ENCODE measurements at regions not wholly inside any gene's neighbourhood (a gene's known extent, or its start where the extent isn't known, plus 50 kb on each side); places are given as distances from the start of the nearest gene placed in this dataset.

DNA sequence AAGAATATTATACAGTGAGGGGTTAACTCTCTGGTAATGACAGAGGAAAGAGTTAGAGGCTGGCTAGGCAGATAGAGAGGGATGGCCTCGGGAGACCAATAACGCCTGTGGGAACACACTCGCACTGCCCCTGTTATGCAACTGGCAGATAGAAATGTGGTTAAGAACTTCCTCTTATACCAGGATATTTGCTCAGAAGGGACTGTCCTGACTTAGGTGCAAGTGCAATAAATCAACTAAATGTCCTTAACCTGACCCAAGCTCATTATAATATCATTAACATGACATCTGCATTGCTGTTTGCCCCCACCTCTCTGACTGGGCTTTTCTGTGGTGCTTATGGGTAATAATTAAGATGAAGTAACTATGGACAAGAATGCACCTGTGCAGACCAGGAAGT is 1518.0 kb downstream of the NCAM2 start:
- Mint-ChIP-seq H3K9me3 (ENCODE audit: low read depth) (no peaks in the 10 kb centered on the region), H3K36me3 (ENCODE audit: insufficient read depth) (no peaks in the 10 kb centered on the region), H3K27ac (no peak overlapping the region), H3K4me1 (ENCODE audit: low read depth) (no peaks in the 10 kb centered on the region), H3K27me3 (no peaks in the 10 kb centered on the region), H3K4me3 (ENCODE audit: low read depth) (no peak overlapping the region)
- TF ChIP-seq, protein P1, sequence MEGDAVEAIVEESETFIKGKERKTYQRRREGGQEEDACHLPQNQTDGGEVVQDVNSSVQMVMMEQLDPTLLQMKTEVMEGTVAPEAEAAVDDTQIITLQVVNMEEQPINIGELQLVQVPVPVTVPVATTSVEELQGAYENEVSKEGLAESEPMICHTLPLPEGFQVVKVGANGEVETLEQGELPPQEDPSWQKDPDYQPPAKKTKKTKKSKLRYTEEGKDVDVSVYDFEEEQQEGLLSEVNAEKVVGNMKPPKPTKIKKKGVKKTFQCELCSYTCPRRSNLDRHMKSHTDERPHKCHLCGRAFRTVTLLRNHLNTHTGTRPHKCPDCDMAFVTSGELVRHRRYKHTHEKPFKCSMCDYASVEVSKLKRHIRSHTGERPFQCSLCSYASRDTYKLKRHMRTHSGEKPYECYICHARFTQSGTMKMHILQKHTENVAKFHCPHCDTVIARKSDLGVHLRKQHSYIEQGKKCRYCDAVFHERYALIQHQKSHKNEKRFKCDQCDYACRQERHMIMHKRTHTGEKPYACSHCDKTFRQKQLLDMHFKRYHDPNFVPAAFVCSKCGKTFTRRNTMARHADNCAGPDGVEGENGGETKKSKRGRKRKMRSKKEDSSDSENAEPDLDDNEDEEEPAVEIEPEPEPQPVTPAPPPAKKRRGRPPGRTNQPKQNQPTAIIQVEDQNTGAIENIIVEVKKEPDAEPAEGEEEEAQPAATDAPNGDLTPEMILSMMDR (IDR thresholded peaks at IDR 0.05; ENCODE audit: unreplicated experiment): no peak
- no peak for DNase-seq (ENCODE audit: low spot score, unreplicated experiment)

DNA sequence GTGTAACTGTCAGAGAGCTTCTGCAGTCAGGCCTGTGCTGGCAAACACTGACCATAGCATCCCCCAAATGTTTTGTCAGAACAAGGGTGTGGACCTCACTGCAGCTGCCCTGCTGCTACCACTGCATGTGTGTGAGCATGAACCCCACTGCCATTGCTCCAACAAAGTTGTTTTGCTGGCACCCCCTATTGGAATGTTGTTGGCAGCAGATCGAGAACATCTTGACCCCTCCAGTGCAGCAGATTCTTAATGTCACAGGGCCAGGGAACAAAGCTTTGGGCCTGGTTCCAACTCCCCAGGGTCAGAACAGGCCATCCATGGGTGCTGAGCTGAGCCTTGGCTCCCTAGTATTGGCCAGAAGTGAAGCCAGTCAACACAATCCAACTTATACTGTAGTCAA is 1537.4 kb downstream of the NCAM2 start:
- TF ChIP-seq, protein P1 (IDR thresholded peaks at IDR 0.05; ENCODE audit: unreplicated experiment): no peak
- Mint-ChIP-seq H3K36me3 (ENCODE audit: insufficient read depth) (peaks cover 2% of the 10 kb centered on the region), H3K9me3 (ENCODE audit: low read depth) (peaks cover 36% of the 10 kb centered on the region), H3K4me3 (ENCODE audit: low read depth) (no peak overlapping the region), H3K27me3 (no peaks in the 10 kb centered on the region), H3K27ac (no peak overlapping the region), H3K4me1 (ENCODE audit: low read depth) (no peaks in the 10 kb centered on the region)
- no peak for DNase-seq (ENCODE audit: low spot score, unreplicated experiment)

DNA sequence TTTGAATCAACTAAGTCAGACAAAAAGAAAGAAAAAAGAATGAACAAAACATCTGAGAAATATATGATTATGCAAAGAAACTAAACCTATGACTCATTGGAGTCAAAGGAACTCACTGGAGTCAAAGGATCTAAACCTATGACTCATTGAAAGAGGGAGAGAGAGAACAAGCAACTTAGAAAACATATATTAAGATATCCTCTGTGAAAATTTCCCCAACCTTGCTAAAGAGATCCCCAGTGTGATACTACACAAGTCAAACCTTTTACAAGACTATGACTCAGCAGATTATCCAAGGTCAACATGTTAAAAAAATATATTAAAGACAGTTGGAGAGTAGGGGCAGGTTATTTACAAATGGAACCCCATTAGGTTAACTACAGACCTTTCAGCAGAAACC is 1538.3 kb downstream of the NCAM2 start:
- Mint-ChIP-seq H3K4me1 (ENCODE audit: low read depth) (no peaks in the 10 kb centered on the region), H3K36me3 (ENCODE audit: insufficient read depth) (peaks cover 2% of the 10 kb centered on the region), H3K4me3 (ENCODE audit: low read depth) (no peak overlapping the region), H3K27me3 (no peaks in the 10 kb centered on the region), H3K9me3 (ENCODE audit: low read depth) (peaks cover 41% of the 10 kb centered on the region), H3K27ac (no peak overlapping the region)
- TF ChIP-seq, protein P1 (IDR thresholded peaks at IDR 0.05; ENCODE audit: unreplicated experiment): no peak
- no peak for DNase-seq (ENCODE audit: low spot score, unreplicated experiment)

DNA sequence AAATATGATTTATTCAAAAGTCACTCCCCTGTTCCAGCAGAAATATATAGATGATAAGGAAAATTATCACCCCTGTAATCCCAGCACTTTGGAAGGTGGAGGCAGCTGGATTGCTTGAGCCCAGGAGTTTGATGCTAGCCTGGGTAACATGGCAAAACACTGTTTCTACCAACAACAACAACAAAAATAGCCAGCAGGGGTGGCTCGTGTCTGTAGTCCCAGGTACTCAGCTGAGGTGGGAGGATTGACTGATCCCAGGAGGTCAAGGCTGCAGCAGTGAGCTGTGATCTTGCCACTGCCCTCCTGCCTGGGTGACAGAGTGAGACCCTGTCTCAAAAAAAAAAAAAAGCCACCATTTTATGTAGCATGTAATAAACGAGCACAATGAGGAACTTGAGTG is 1546.5 kb downstream of the NCAM2 start:
- H3K27me3 Mint-ChIP-seq: no peaks in the 10 kb centered on the region
- peaks cover 2% of the 10 kb centered on the region for H3K4me1 Mint-ChIP-seq (ENCODE audit: low read depth)
- TF ChIP-seq, protein P1 (IDR thresholded peaks at IDR 0.05; ENCODE audit: unreplicated experiment): no peak
- DNase-seq (ENCODE audit: low spot score, unreplicated experiment): no peak
- no peak overlapping the region for H3K4me3 Mint-ChIP-seq (ENCODE audit: low read depth)
- no peak overlapping the region for H3K27ac Mint-ChIP-seq
- peaks cover 2% of the 10 kb centered on the region for H3K36me3 Mint-ChIP-seq (ENCODE audit: insufficient read depth)
- peaks cover 12% of the 10 kb centered on the region for H3K9me3 Mint-ChIP-seq (ENCODE audit: low read depth)

DNA sequence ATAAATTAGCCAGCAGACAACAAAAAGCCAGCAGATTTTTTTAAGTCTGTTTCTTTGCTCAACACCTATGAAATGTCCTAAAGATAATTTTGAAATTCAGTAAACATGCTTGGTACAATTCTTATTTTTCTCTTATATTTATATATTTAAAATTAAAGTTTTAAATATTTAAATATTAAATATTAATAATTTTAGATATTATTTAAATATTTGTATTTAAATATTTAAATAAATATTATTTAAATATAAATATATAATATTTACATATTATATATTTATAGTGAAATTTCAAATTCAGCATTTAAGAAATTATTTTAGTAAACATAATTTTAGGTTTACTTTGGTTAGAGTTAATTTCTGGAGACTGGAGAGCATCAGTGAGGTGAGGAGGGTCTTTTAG is 1554.2 kb downstream of the NCAM2 start:
- no peak for DNase-seq (ENCODE audit: low spot score, unreplicated experiment)
- no peak overlapping the region for H3K4me3 Mint-ChIP-seq (ENCODE audit: low read depth)
- no peak overlapping the region for H3K27ac Mint-ChIP-seq
- H3K9me3 Mint-ChIP-seq (ENCODE audit: low read depth): no peaks in the 10 kb centered on the region
- H3K4me1 Mint-ChIP-seq (ENCODE audit: low read depth): peaks cover 3% of the 10 kb centered on the region
- TF ChIP-seq, protein P1 (IDR thresholded peaks at IDR 0.05; ENCODE audit: unreplicated experiment): no peak
- H3K36me3 Mint-ChIP-seq (ENCODE audit: insufficient read depth): no peaks in the 10 kb centered on the region
- no peaks in the 10 kb centered on the region for H3K27me3 Mint-ChIP-seq

Data from progenitor cell of endocrine pancreas (in vitro differentiated cells).